Neural cell (in vitro differentiated cells): ENCODE measurements at regions not wholly inside any gene's neighbourhood (a gene's known extent, or its start where the extent isn't known, plus 50 kb on each side); places are given as distances from the start of the nearest gene placed in this dataset.

Experiments
- EZH2 ChIP-seq: fragments of 200-600, 300-800 bp; shearing (Covaris generic), sonication (generic); IDR thresholded peaks from 2 replicates; pipeline ENCODE4 v1.6.1; 2014; ENCODE audit warnings: antibody characterized with exemption, low read length, borderline replicate concordance, mild to moderate bottlenecking; ENCODE audit not compliant: insufficient read depth, poor library complexity, severe bottlenecking
- REST ChIP-seq: IDR thresholded peaks from 2 replicates; pipeline ENCODE4 v1.6.1; 2012; ENCODE audit warnings: borderline replicate concordance
- SMC3 ChIP-seq: fragments of 450-650 bp; conservative IDR thresholded peaks from 2 replicates; pipeline ENCODE4 v1.6.1; 2014; ENCODE audit warnings: antibody characterized with exemption, mild to moderate bottlenecking, moderate library complexity; ENCODE audit not compliant: poor library complexity
- TAF1 ChIP-seq: IDR thresholded peaks from 2 replicates; pipeline ENCODE4 v1.6.1; 2012; ENCODE audit warnings: low read depth
- TF ChIP-seq, protein P1 (sequence below): fragments of 450-650 bp; IDR thresholded peaks from 2 replicates; pipeline ENCODE4 v1.5.1; 2014; ENCODE audit warnings: antibody characterized with exemption, mild to moderate bottlenecking, moderate library complexity; ENCODE audit not compliant: poor library complexity, severe bottlenecking

- TF ChIP-seq, protein P1, sequence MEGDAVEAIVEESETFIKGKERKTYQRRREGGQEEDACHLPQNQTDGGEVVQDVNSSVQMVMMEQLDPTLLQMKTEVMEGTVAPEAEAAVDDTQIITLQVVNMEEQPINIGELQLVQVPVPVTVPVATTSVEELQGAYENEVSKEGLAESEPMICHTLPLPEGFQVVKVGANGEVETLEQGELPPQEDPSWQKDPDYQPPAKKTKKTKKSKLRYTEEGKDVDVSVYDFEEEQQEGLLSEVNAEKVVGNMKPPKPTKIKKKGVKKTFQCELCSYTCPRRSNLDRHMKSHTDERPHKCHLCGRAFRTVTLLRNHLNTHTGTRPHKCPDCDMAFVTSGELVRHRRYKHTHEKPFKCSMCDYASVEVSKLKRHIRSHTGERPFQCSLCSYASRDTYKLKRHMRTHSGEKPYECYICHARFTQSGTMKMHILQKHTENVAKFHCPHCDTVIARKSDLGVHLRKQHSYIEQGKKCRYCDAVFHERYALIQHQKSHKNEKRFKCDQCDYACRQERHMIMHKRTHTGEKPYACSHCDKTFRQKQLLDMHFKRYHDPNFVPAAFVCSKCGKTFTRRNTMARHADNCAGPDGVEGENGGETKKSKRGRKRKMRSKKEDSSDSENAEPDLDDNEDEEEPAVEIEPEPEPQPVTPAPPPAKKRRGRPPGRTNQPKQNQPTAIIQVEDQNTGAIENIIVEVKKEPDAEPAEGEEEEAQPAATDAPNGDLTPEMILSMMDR: no peak
- no peak for TF ChIP-seq REST
- no peak for TF ChIP-seq SMC3
- no peak for TF ChIP-seq EZH2
- TF ChIP-seq TAF1: no peak
These were observed 1518.2 kb upstream of the PCDH20 start for GRCh38 chr13:62933809-62934208.
